HG03521 (cell line): ENCODE measurements at regions not wholly inside any gene's neighbourhood (a gene's known extent, or its start where the extent isn't known, plus 50 kb on each side); places are given as distances from the start of the nearest gene placed in this dataset.

Experiments used
- ATAC-seq: cut with Tn5 transposase; IDR thresholded peaks from one replicate; pipeline ENCODE4 v1.9.1; 2021; ENCODE audit warnings: mild to moderate bottlenecking, moderate library complexity; ENCODE audit not compliant: unreplicated experiment

- ATAC-seq = no peak
Observed at GRCh38 chr3:135310317-135310716, 515.3 kb downstream of the EPHB1 start.

DNA sequence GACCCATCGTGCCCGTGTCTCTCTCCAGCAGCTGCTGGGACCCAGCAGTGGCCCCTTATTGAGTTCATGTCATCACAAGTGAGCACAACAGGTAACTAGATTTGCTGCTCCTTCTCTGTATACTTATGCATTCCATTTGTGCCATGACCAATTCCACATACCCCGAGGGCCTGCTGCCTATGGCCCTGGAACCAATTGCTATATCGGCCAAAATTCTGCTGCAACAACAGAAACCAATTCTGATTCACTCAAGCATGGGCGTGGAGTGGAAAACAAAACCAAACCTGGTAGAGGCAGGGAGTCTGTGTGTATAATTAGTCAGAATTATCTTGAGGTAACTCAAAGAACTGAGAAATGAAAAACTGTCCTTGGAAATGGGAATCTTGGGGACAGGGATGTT, 516.6 kb downstream of the EPHB1 start:
- no peak for ATAC-seq

- no peak for ATAC-seq
Observed at GRCh38 chr3:135314237-135314636, 519.2 kb downstream of the EPHB1 start.

DNA sequence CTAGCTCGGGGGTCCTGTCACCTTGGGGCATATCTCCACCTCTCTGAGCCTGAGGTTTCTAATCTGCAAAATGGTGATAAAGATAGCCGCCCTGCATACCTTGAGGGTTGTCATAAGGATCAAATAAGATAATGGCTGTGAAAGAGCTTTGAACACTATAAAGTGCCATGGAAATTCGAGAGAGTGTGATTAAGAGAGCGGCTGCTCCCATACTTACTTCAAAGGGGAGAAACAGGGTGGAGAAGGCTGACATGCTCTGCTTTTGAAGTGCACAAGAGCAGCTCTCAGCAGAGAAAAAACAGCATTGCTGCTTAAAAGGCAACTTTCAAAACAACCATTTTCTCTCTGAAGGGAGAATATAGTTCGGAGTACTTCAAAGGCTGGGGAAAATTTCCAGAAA, 529.2 kb downstream of the EPHB1 start:
- no peak for ATAC-seq

DNA sequence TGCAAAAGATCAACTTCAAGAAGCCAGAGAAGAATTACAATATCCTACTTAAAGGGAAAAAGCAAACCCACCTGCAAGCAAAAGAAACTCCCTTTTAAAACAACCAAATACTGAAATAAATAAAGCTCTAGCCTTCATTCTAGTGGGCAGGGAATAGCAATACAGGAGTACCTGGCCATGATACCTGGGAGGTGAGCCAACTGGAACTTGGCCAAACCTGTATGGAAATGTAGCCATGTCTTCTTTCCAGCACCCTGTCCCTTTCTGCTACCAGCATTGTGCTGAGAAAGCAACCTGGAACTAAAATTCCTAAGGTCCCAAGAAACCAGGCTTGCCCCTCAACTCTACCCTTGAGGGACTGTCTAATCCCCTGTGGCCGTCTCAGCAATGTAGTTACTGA, 530.0 kb downstream of the EPHB1 start:
- ATAC-seq = no peak

GRCh38 chr3:135325726-135326235, 530.7 kb downstream of the EPHB1 start:
- ATAC-seq = no peak

GRCh38 chr3:135326851-135327250, 531.8 kb downstream of the EPHB1 start:
- no peak for ATAC-seq

GRCh38 chr3:135328036-135328435, 533.0 kb downstream of the EPHB1 start:
- no peak for ATAC-seq

DNA sequence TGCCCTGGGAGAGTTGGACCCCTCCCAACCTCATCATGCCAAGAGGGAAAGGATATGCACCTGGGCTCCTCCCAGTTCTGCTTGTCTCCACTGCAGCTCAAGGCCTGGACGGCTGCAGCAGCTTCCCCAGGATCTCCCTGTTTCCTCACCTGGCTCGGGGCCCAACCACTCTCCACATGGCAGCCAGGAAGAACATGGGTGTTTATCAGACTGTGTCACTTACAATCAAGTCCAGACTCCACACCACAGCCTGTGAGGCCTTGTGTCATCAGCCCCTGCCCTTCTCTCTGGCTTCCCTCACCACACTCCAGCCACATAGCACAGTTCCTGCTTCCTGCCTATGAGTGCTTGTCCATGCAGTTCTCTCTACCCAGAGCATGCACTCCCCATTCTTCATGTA, 534.4 kb downstream of the EPHB1 start:
- no peak for ATAC-seq

GRCh38 chr3:135337192-135337591, 542.1 kb downstream of the EPHB1 start:
- no peak for ATAC-seq

GRCh38 chr3:135348690-135349089, 553.6 kb downstream of the EPHB1 start:
- ATAC-seq = no peak

DNA sequence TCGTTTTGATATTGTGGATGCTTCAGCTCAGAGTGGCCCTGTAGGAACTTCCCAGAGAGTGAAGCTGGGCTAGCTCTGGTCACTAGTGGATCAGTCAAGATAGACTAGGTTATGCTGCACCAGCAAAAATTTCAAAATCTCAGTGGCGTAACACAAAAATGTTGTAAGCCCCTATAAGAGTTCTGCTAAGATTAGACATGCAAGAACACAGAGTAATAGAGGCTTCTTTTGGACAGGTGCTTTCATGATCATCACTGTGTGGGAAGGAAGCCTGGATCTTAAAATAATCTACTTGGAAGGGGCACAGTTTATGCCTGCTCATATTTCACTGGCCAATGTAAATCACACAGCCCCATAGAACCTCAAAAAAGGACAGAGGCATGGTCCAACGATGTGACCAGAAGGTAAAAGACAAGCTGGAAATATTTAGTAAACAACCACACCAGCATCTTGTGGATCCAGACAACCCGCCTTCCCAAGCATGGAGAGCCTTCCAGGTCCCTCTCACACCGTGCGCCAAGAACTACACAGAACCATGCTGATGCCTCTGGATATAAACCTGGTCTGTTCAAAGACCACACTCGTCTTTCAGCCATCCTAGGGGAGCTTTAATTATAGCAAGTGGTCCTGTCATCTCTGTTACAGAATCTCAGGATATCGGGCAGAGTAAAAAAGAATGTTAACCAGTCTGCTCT, 554.3 kb downstream of the EPHB1 start:
- ATAC-seq = no peak

GRCh38 chr3:135352213-135352612, 557.2 kb downstream of the EPHB1 start:
- ATAC-seq = no peak

DNA sequence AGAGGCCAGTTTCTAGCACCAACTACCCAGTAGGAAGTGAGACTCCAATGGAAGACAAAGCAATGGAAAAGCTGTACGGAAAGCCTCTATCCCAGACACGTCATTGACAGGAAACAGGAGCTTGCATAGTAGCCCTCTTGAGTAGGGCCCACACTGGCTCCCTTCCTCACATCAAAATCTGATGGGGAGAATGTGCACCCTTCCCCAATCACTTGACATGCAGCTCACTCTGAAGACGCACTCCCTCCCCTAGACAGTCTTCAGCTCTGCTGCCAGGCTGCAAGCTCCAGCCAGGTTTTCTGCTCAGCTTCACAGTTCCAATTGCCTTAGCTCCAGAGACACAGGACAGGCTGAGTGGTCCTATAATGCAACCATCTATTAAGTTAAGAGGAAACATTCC, 567.8 kb downstream of the EPHB1 start:
- no peak for ATAC-seq

GRCh38 chr3:135364676-135365075, 569.6 kb downstream of the EPHB1 start:
- no peak for ATAC-seq

- ATAC-seq = no peak
Observed at GRCh38 chr3:135366816-135367215, 571.8 kb downstream of the EPHB1 start.

GRCh38 chr3:135368316-135368715, 573.3 kb downstream of the EPHB1 start:
- ATAC-seq = no peak

DNA sequence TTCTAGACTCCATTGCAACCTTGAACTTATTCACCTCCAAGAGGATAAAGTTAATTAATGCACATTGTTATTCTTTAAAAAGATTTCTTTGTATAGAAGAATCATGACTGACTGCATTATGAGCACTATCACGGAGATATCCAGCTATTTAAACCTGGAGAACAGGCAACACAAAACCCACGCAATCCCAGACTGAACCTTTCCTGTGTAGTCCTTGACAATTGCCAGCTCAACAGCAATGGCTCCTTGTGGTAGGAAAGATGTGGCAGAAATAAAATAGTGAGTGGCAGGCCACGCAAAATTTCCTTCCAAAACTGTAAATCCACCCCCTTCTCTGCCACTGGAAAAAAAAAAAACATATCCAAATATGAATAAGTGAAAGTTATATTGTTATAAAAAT, 573.7 kb downstream of the EPHB1 start:
- no peak for ATAC-seq

- no peak for ATAC-seq
Observed at GRCh38 chr3:135374571-135374970, 579.5 kb downstream of the EPHB1 start.

DNA sequence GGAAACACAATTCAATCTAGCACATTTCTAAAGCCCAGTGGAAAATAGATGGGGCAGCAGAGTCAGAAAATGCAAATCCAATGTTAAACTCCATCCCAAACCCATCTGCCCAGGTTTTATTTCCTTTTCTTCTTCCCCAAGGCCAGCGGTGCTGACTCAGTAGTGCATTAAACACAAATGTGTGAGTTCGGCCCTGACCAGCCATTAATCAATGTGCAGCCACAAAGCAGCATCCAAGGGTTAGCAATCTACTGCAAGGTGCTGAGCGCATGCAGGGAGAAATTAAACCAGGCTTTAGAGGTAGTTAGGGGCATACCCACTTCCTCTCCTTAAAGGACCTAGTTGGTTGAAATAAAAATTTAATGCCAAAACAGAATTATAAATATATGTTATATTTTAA, 583.3 kb upstream of the PPP2R3A start:
- no peak for ATAC-seq

DNA sequence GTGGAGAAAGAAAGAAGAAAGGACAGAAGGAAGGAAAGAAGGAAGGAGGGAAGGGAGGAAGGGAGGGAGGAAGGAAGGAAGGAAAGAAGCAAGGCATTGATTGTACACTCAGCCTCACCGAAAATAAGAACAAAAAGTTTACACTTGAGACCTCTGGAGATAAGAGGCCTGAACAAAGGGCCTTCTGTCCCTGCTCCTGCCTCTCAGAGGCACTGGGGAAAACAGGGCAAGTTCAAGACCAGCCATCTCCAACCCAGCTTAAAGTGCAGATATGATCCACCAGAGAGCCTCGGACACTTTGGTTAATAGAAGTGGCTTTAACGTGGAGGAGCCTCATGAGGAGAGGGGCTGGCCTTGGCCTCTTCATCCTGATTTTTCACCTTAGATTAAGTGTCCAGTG, 582.9 kb upstream of the PPP2R3A start:
- no peak for ATAC-seq

- ATAC-seq = no peak
Observed at GRCh38 chr3:135383301-135383700, 582.2 kb upstream of the PPP2R3A start.

GRCh38 chr3:135392151-135392550, 573.4 kb upstream of the PPP2R3A start:
- no peak for ATAC-seq
